Vagina (tissue), 2 donors: ENCODE measurements at regions not wholly inside any gene's neighbourhood (a gene's known extent, or its start where the extent isn't known, plus 50 kb on each side); places are given as distances from the start of the nearest gene placed in this dataset.

Source experiments
- CTCF ChIP-seq, 3 experiments: fragments of 450-650 bp in 2 of 3; fragments of 200-600 bp in 1 of 3; sonication (generic) in 1 of 3; IDR thresholded peaks; one replicate each; pipeline ENCODE4 v1.5.1; 2017 to 2019; ENCODE audit warnings: antibody characterized with exemption in 3 of 3, mild to moderate bottlenecking in 2 of 3, moderate library complexity in 2 of 3
- POLR2AphosphoS5 ChIP-seq, 2 donors: sonication (generic); formaldehyde crosslinking; IDR thresholded peaks; one replicate each; pipeline ENCODE4 v1.9.0; 2017; ENCODE audit warnings: antibody characterized with exemption in 2 of 2, mild to moderate bottlenecking in 2 of 2, low read depth in 1 of 2; ENCODE audit not compliant: insufficient read depth in 1 of 2

- TF ChIP-seq CTCF (IDR thresholded peaks at IDR 0.05) (no peak), POLR2AphosphoS5 (IDR thresholded peaks at IDR 0.05; ENCODE audit: insufficient read depth in 1 of 2, low read depth in 1 of 2) (no peak)
These were observed 229.8 kb downstream of the FRK start for GRCh38 chr6:115830895-115831294.
